MM.1S (cell line): ENCODE measurements at regions not wholly inside any gene's neighbourhood (a gene's known extent, or its start where the extent isn't known, plus 50 kb on each side); places are given as distances from the start of the nearest gene placed in this dataset.

ENCODE experiments used
- EZH2 ChIP-seq: fragments of 300-600 bp; sonication (generic); optimal IDR thresholded peaks from 2 replicates; pipeline ENCODE3; 2017; ENCODE audit warnings: low read depth, mild to moderate bottlenecking, antibody characterized with exemption, low read length, mixed read lengths
- EZH2phosphoT487 ChIP-seq: fragments of 300-600 bp; sonication (generic); IDR thresholded peaks from 2 replicates; pipeline ENCODE4 v1.6.1; 2018; ENCODE audit warnings: antibody characterized with exemption, low read length
- TF ChIP-seq, protein P1 (sequence below): fragments of 300-600 bp; sonication (generic); IDR thresholded peaks from 2 replicates; pipeline ENCODE4 v1.5.1; 2016; ENCODE audit warnings: antibody characterized with exemption, low read length, mixed read lengths

DNA sequence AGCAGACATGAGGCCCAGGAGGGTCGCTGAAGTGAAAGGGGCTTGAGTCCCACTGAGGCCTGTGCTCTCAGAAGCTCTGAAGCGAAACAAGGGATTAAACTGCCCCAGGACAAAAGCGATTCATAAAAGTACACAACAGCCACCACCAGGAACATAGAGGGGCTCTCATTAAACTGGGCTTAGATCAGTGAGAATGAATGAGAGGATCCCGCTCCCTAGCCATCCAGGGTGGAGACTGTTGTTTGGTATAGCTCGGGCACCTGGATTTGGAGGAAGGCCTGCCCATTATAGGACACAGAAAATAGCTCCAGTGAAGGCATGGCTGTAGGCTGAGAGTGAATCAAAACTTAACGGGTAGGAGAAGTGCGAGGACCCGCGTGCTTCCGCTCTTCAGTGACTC, 91.6 kb upstream of the TAB2 start:
- TF ChIP-seq, protein P1, sequence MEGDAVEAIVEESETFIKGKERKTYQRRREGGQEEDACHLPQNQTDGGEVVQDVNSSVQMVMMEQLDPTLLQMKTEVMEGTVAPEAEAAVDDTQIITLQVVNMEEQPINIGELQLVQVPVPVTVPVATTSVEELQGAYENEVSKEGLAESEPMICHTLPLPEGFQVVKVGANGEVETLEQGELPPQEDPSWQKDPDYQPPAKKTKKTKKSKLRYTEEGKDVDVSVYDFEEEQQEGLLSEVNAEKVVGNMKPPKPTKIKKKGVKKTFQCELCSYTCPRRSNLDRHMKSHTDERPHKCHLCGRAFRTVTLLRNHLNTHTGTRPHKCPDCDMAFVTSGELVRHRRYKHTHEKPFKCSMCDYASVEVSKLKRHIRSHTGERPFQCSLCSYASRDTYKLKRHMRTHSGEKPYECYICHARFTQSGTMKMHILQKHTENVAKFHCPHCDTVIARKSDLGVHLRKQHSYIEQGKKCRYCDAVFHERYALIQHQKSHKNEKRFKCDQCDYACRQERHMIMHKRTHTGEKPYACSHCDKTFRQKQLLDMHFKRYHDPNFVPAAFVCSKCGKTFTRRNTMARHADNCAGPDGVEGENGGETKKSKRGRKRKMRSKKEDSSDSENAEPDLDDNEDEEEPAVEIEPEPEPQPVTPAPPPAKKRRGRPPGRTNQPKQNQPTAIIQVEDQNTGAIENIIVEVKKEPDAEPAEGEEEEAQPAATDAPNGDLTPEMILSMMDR = no peak
- TF ChIP-seq EZH2 (no peak), EZH2phosphoT487 (no peak)
